Adipocyte (in vitro differentiated cells): ENCODE measurements at regions not wholly inside any gene's neighbourhood (a gene's known extent, or its start where the extent isn't known, plus 50 kb on each side); places are given as distances from the start of the nearest gene placed in this dataset.
A peak's percentile ranks its signal among the peaks of the same experiment; 100 is the strongest.

ENCODE experiments used
- DNase-seq: peaks from one replicate; pipeline ENCODE4 v3.0.0-alpha.2; 2015; ENCODE audit warnings: low read depth
- H3K27me3 ChIP-seq: replicated peaks from 2 replicates; pipeline ENCODE4 v1.7.0; 2013; ENCODE audit warnings: mild to moderate bottlenecking, low read length, moderate library complexity; ENCODE audit not compliant: control insufficient read depth, insufficient read depth
- H3K36me3 ChIP-seq: 2 replicates; pipeline ENCODE4 v1.7.0; 2013; ENCODE audit warnings: low read length, mild to moderate bottlenecking, moderate library complexity; ENCODE audit not compliant: control insufficient read depth, insufficient read depth, severe bottlenecking
- H3K4me1 ChIP-seq: 2 replicates; pipeline ENCODE4 v1.7.0; 2013; ENCODE audit warnings: mild to moderate bottlenecking, low read length, moderate library complexity; ENCODE audit not compliant: control insufficient read depth, insufficient read depth
- H3K4me3 ChIP-seq: 2 replicates; pipeline ENCODE4 v1.7.0; 2013; ENCODE audit warnings: mild to moderate bottlenecking, low read length, moderate library complexity
- H3K9ac ChIP-seq: 2 replicates; pipeline ENCODE4 v1.7.0; 2013; ENCODE audit warnings: mild to moderate bottlenecking, low read length, moderate library complexity
- H3K9me3 ChIP-seq: 2 replicates; pipeline ENCODE4 v1.7.0; 2013; ENCODE audit warnings: mild to moderate bottlenecking, low read length, moderate library complexity; ENCODE audit not compliant: control insufficient read depth

DNA sequence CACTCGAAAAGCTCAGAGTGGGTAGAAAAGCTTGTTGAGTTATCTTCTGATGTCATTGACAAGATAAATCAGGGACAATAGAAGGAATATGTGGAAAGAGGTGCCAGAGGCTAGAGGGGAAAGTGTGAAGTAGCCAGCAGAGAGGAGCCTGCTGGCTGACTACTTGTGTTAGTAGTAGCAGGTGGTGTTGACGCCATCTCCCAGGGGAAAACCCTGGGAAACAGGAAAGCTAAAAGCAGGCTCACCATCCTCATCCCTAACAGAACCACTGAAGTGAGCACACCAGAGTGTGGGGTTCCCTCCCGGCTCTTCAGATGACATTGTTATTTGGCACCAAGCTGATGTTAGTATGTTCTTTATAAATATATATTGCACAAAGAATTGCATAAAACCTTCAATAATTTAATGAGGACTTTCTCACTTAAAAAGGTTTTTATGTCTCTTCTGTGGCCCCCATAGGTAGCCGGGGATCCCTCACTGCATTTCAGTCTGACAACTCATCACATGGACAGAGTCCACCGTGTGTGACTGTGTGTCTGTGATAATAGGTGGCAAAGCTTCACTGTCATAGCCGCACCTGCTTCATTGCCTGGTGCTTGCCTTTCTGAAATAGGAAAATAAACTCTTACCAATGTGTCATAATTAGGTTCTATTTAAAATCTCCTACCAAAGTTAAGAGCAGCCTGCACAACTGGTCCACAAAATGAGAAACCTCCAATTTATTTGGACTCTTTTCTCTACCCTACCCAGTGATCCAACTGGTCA, 63.2 kb upstream of the TOP3B start:
- Histone ChIP-seq H3K9ac (no peak overlapping the region), H3K4me3 (no peak overlapping the region), H3K4me1 (no peaks in the 10 kb centered on the region), H3K9me3 (no peaks in the 10 kb centered on the region), H3K36me3 (no peaks in the 10 kb centered on the region), H3K27me3 (peaks cover 38% of the 10 kb centered on the region)
- no peak for DNase-seq

DNA sequence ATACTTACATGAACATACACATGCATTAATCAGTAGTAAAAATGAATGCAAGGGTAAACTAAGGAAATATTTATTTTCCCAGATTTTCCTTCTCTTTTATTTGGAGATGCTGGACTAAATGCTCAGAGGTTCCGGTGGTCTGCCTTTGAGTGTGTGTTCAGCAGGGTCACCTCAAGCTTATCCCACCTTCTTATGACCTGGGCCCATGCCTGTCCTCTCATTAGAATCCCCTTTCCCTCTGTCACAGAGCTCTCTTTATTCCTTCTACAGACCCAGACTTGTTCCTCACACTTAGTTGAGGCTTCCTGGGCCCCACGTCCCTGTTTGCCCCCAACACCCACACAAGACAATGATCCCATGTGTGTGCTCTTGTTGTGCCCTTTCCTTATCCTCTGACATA, 61.6 kb upstream of the TOP3B start:
- Histone ChIP-seq H3K36me3 (no peaks in the 10 kb centered on the region), H3K4me1 (no peaks in the 10 kb centered on the region), H3K9me3 (no peaks in the 10 kb centered on the region), H3K9ac (no peak overlapping the region), H3K4me3 (no peak overlapping the region), H3K27me3 (peaks cover 36% of the 10 kb centered on the region)
- no peak for DNase-seq

DNA sequence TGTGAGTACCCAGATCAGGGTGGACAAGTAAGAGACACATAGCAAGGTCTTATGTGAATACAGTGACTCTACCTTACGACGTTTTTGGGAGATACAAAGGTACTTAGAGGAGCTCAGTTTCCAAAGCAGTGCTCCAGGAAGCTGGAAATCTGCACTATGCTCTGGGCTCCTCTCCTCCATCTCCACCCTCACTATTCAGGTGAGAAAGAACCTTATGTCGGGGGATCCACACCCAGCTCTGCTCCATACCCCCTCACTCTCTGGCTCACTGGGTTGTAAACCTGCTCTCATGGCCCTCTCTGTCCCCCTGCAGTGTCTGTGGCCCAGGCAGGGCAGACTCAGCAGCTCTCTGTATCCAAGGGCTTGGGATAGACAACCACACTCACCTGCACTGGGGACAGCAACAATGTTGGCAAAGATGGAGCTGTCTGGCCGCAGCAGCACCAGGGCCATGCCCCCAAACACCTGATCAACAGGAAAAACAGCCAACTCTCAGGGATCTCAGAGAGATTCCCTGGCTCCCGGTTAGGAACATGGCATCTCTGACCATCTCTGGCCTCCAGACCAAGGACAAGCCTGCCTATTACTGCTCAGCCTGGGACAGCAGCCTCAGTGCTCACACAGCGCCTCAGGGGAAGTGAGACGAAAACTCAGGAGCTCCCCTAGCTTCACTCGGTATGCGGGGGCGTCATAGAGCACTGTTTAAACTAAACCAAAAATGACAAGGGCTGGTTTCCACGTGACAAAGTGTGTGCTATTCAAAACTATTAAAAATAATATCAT, 60.9 kb upstream of the TOP3B start:
- no peaks in the 10 kb centered on the region for H3K9me3 ChIP-seq
- H3K36me3 ChIP-seq, result no peaks in the 10 kb centered on the region
- H3K9ac ChIP-seq, result no peak overlapping the region
- H3K4me1 ChIP-seq, result no peaks in the 10 kb centered on the region
- H3K4me3 ChIP-seq, result no peak overlapping the region
- no peak for DNase-seq
- H3K27me3 ChIP-seq, result peaks cover 30% of the 10 kb centered on the region

DNA sequence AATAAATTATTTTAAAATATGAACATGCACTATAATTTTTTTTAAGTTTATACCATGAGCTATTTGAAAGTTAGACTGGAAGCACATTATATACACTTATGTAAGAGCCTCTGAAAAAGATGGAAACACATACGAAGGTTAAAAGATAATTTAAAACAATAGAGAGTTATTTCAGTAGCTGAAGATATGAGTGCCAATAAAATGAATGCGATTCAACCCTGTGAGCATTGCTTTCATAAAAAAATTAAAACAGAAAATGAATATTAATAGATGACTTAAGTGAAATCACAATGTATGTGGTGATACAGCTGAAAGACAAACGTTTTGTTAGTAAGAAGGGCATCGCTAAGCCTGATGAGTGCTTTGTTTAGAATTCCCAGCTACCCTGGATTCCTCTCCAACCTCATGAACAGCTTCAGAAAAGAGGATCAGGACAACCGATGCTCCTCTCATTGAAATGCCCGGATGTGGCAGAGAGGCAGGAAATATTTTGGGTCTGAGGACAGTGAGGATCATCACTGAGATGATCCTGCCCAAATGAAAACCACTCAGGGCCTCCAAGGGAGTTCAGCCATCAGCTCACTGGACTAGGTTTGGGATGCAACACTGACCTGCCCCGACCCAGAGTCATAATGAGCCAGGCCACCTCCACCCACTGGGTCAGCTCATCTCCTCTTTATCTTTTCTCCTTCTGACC, 60.2 kb upstream of the TOP3B start:
- Histone ChIP-seq H3K27me3 (peaks cover 30% of the 10 kb centered on the region), H3K36me3 (no peaks in the 10 kb centered on the region), H3K4me1 (peaks cover 6% of the 10 kb centered on the region), H3K9me3 (no peaks in the 10 kb centered on the region), H3K4me3 (no peak overlapping the region), H3K9ac (no peak overlapping the region)
- no peak for DNase-seq

DNA sequence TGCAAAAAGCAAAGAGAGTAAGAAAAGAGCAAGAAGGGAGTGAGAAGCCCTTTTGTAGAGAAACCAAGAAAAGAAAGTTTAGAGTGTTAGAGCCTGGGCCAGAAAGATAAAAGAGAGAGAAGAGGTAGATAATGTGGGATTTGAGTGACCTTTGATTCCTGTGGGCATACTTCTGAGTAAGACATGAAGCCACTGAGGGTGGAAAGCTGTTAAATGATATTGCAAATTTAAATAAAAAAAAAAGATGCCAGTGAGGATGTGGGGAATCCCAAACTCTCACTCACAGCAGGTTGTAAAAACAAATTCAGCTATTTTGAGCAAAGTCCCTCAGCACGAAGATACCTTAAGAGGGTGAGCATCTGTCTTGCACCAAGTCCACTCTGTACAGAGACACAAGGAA, 59.4 kb upstream of the TOP3B start:
- H3K36me3 ChIP-seq, result no peaks in the 10 kb centered on the region
- H3K4me1 ChIP-seq, result peaks cover 6% of the 10 kb centered on the region
- no peak overlapping the region for H3K4me3 ChIP-seq
- H3K27me3 ChIP-seq, result peaks cover 28% of the 10 kb centered on the region
- no peak overlapping the region for H3K9ac ChIP-seq
- H3K9me3 ChIP-seq, result no peaks in the 10 kb centered on the region
- no peak for DNase-seq

DNA sequence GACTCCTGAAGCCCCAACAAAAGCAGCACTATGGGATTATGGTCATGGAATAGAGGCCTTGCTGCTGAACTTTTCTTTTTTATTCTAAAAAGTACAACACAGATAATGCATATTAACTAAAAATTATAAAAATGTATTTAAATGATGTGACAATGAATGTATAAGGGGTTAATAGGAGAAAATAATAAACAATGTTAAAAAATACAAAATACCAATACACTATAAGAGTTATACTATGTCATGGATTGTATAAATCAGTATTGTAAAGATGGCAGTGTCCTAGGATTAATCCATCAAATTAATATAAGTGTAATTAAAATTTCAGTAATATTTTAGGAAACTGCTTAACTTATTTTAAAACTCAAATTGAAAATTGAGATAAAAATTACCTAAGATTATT, 58.3 kb upstream of the TOP3B start:
- Histone ChIP-seq H3K9me3 (no peaks in the 10 kb centered on the region), H3K4me3 (no peak overlapping the region), H3K9ac (no peak overlapping the region), H3K4me1 (peaks cover 6% of the 10 kb centered on the region), H3K27me3 (peaks cover 21% of the 10 kb centered on the region), H3K36me3 (no peaks in the 10 kb centered on the region)
- no peak for DNase-seq

DNA sequence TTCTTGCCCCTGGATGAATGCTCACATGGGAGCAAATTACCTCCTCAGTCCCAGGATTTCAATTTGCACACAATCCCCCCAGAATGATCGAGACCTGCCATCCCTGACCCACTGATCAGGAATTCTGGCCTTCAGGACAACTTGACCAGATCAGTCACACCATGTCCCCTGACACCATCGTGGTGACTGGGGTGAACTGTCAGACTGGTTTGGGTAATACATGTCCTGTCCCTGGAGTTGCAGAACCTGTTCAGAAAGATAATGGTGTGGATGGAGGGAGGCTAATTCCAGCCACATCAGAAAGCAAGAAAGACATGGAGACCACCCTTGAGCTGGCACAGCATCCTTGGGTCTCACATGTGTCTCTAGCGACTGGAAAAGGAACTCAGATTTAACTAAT, 57.9 kb upstream of the TOP3B start:
- Histone ChIP-seq H3K36me3 (no peaks in the 10 kb centered on the region), H3K4me3 (no peak overlapping the region), H3K4me1 (peaks cover 6% of the 10 kb centered on the region), H3K27me3 (peaks cover 25% of the 10 kb centered on the region), H3K9ac (no peak overlapping the region), H3K9me3 (no peaks in the 10 kb centered on the region)
- no peak for DNase-seq

DNA sequence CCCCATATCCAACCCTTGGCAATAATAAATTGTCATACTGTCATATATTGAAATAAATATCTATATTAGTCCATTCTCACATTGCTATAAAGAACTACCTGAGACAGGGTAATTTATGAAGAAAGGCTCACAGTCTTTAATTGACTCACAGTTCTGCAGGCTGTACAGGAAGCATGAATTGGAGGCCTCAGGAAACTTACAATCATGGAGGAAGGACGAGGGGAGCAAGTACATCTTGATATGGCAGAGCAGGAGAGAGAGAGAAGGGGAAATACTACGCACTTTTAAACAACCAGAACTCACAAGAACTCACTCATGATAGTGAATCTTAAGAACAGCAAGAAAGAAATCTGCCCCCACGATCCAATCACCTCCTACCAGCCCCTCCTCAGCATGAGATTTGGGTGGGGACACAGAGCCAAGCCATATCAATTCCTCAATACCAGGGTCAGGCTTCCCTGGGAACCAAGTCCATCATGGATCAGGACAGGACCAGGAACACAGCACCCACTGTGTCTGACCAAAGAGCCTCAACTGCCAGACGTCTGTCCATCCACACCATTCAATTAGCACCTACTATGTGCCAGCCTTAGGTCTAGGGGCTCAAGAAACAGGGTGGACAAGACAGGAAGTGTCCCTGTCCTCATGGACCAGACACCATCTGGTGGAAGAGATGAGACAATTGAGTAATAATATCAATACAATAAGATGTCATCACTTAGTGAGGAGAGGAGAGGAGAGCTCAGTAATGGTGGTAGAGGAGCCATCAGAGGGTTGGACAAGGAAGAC, 56.9 kb upstream of the TOP3B start:
- DNase-seq, result no peak
- Histone ChIP-seq H3K4me3 (no peak overlapping the region), H3K4me1 (peaks cover 6% of the 10 kb centered on the region), H3K27me3 (peaks cover 28% of the 10 kb centered on the region), H3K36me3 (no peaks in the 10 kb centered on the region), H3K9me3 (no peaks in the 10 kb centered on the region), H3K9ac (no peak overlapping the region)

DNA sequence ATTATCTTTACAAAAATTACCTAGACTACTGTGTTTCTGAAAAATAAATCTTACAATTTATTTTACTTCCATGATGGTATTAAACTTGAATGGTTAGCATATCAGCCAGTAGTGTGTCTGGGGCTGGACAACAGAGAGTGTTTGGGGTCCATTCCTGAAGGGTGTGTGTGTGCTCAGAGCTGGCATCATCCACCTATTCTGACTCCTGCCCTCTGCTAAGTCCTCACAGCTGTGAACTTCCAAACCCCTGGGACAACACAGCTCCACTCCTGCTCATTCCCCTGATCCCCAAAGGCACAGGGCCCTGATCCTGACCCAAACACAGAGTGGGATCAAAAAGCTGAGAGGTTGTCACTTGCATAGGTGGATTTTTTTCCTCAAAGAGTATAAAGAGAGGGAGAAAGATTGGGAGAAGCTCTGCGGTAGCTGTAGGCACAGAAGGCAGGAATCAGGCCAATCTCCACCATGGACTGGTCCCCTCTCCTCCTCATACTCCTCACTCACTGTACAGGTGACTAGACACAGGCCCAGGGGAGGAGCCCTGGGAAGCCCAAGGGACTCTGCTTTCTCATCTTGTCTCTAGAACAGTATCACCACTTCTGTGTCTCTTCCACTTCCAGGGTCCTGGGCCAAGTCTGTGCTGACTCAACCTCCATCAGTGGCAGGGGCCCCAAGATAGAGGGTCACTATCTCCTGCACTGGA, 55.7 kb upstream of the TOP3B start:
- Histone ChIP-seq H3K9me3 (no peaks in the 10 kb centered on the region), H3K27me3 (peaks cover 28% of the 10 kb centered on the region), H3K9ac (no peak overlapping the region), H3K36me3 (no peaks in the 10 kb centered on the region), H3K4me1 (peaks cover 6% of the 10 kb centered on the region), H3K4me3 (no peak overlapping the region)
- no peak for DNase-seq

DNA sequence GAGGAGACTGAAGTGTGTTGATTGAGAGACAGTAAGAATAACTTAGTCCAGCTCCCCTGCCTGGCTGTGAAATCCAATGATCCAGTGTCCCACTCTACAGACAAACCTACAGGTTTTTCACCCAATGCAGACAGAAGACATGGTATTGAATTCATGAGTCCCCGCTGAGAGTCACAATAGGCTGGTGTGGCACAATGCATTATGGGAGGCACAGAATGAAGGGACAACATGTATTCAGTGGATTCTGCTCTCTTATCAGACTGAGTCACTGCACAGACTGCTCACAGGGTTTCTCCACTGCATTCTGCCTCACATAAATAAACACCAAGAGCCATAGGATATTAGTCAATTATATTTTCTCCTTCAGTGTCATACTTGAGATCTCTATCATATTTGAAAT, 55.2 kb upstream of the TOP3B start:
- H3K9me3 ChIP-seq, result no peaks in the 10 kb centered on the region
- peak; percentile 60 for DNase-seq
- H3K27me3 ChIP-seq, result peaks cover 29% of the 10 kb centered on the region
- no peaks in the 10 kb centered on the region for H3K36me3 ChIP-seq
- peaks cover 6% of the 10 kb centered on the region for H3K4me1 ChIP-seq
- H3K4me3 ChIP-seq, result no peak overlapping the region
- no peak overlapping the region for H3K9ac ChIP-seq
